ENCODE measurements at regions not wholly inside any gene's neighbourhood (a gene's known extent, or its start where the extent isn't known, plus 50 kb on each side); places are given as distances from the start of the nearest gene placed in this dataset.

DNA sequence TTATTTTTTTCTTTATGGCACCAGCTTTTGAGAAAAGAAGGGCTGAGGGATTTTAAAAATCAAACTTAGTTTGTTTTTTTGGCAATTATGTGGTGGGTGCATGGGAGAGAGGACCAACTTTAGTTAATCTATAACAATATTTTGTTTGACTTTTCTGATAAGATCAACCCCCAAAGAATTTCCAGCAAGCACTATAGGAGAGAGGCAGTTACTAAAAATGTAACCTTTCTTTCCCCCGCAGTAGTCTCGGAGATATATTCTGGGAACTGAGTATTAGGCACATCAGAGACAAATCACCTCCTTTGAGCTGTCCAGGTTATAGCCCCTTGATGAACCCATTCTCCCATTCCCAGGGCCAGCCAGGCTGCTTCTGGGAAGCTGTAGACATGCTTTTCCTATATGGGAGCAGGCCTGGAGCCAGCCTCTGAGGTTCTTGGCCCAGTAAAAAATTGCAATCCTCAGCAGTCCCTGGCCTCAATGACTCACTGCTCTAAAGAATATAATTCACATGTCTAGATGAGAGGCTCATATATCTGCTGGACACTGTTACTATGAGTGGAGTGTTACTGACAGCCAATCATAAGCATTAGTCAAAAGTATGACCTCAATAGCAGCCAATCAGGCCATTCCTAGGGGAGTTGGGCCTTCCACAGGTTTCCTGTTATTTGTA is 138.3 kb upstream of the AGBL1 start:
- no peak for DNase-seq (ENCODE audit: low read depth in 3 of 3)

DNA sequence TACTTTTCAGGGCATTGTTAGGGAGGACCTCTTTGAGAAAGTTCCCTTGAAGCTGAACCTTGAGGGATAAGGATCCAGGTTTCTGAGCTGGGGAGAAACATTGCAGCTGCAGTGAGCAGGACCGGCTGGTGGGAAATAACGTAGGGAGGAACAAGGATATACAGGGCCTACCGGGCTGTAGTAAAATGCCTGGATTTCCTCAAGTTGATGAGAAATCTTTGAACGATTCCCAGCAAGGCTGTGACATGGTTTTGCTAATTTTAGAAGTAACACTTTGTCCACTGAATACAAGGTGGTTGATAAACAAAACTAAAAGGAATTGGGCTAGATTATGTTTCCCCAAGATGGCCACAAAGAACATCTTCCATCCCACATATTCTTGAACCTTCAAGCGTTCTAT is 137.0 kb upstream of the AGBL1 start:
- DNase-seq (ENCODE audit: low read depth in 3 of 3): no peak

DNA sequence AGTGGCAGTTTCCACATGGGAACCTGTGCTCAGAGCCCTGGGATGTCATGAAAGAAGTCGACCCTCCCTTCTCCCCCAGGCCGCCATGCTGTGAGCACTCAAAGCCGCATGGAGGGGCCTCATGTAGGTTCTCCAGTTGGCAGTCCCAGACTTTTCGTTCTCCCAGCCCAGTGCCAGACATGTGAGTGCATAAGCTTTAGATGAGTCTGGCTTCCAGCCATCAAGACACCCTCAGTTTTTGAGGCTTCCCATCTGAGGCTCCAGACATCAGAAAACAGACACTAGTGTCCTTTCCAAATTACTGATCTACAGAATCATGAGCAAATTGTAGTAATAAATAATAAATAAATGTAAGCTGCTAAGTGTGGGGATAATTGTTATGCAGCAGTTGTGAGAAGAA is 136.5 kb upstream of the AGBL1 start:
- no peak for DNase-seq (ENCODE audit: low read depth in 3 of 3)

DNA sequence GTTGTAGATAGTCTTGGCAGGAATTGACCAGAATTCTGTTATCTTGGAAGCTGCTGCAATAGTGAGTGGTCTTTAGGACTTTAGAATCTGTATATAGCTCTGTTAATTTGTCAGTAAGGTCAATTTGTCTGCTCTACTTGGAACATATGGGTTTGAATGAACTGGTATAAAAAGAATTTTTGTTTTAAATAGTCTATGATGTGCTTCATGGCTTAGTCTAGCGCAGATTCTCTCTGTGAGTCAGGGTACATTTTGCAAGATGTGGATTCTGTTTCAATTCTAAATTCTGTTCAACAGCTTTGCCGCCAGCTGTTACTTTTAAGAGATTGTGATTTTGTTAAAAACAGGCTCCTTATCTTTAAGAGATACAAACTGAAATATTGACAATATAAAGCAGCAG is 135.9 kb upstream of the AGBL1 start:
- DNase-seq (ENCODE audit: low read depth in 3 of 3): no peak

DNA sequence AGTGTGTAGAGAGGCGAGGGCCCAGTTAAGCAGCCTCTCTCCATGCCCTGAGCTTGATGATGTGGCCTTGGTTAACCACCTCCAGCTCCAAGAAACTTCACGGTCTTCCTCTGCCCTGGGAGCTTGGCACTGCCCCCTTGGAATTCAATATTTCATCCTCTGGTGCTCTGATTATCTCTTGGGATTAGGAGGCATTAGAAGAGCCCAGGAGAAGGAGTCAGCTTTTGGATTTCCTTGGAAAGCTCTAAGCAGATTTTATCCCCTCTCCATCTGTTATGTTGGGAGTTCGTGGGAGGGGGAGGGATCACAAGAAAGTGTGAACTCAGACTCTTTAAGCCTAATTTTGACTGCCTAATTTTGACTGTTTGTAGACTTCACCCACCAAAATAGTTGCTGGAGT is 132.7 kb upstream of the AGBL1 start:
- DNase-seq (ENCODE audit: low read depth in 3 of 3): no peak

DNA sequence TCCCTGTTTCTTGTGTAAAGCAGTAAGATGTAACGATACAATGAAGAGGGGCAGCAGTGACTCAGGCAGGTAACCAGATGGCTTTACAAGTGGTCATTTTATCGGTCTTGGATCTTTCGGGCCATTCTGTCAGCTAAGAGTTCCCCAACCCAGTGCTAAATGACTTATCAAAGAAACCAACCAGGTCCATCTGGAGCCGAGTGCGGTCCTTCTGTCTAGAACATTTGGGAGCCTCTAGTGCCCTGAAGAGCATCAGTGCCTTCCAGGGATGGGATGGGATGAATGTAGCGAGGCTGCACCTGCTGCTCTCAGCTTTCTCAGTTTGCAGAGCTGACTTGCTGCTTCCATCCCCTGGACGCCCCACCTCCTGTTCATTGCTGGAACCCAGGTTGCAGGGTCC is 131.7 kb upstream of the AGBL1 start:
- no peak for DNase-seq (ENCODE audit: low read depth in 3 of 3)

- no peak for DNase-seq (ENCODE audit: low read depth in 3 of 3)
These were observed 129.6 kb upstream of the AGBL1 start for GRCh38 chr15:85950101-85950500.

DNA sequence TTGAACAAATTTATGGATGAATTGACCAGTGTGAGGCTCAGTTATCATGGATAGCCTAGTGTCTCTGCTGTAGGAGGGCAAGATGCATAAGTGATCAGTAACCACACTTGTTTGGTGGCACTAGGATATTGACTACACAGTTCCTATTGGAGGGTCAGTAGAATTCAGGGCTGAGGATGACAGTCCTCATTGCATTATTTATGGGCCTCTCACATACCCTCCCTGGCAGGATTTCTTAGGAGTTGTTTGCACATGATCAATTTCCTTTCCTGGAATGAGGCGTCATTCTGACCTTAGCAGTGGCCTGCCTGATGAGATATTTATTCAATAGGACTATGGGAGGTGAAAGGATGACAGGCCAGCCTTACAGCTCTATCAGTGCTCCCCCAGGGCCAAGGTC is 125.1 kb upstream of the AGBL1 start:
- no peak for DNase-seq (ENCODE audit: low read depth in 3 of 3)

DNA sequence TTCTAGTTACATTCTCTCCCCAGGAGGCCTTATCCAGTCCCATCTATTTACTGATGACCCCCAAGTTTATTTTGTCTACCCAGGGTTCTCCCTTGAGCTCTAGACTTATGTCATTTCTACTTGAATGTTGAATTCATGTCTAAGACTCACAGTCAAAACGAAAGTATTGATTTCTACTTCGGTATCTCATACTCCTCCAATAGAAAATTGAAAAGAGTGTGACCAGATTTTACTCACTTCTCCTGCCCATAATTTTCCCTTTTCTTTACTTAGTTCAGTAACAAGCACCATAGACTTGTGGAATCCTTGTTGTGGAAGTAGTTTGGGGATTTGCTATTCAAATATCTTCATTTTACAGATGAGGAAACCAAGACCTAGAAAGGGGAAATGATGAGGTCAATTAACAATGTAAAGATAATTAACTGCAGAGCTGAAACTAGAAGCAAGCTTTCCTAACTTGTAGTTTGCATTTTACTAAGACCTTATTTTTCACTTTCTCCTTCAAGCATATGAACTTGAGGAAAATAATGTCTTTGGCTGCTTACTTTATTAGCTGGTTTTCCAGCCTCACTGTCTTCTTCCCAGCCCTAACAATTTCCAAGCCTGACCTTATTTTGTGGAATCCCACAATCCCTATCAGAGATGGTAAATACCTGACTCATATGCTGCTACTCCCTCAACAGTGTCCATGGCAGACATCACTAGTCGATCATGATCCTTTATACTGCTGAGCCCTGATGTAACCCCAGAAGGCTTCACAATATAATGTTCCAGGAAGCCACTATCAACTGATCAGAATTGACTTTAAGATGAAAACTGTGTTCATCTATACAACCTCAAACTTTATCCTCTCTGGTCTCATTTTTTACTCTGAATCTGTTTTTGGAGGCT is 123.9 kb upstream of the AGBL1 start:
- DNase-seq (ENCODE audit: low read depth in 3 of 3): no peak

GRCh38 chr15:85956532-85957275 is 123.0 kb upstream of the AGBL1 start:
- no peak for DNase-seq (ENCODE audit: low read depth in 3 of 3)

DNA sequence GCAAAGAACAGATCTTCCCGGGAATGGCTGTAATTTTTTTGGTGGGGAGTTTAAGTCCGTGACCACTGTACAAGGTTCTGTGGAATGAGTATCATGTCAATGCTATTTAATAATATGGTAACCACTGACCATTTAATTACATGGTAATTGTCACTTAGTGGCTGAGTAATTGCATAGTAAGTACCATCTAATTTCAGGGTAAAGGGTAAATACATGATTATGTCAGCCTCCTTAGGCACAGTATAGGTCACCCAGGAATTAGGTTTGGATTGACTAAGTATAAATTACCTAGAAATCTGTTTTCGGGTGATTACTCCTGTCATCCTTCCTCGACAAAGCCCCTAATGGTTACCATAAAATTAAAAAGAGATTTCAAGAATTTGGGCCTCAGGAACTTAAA is 120.1 kb upstream of the AGBL1 start:
- DNase-seq (ENCODE audit: low read depth in 3 of 3): no peak

- DNase-seq (ENCODE audit: low read depth in 3 of 3): no peak
These were observed 119.3 kb upstream of the AGBL1 start for GRCh38 chr15:85960381-85960780.

DNA sequence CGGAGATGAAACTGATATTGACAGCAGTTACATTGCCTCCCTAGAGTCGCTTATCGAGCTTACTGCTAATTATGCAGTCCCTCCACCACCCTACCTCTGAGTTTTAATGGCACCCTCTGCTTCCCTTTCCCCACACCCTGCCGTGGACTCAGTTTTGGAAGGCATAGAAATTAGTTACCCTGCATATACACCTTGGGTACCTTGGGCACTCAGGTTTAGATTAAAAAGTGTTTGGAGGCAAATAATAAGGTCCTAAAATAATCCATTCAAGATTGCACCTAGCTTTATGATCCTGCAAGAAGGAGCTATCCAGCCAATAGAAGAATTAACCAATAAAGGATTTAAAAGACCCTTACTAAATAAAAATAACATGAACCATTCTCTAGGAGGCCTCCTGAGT is 117.8 kb upstream of the AGBL1 start:
- no peak for DNase-seq (ENCODE audit: low read depth in 3 of 3)

GRCh38 chr15:85963262-85963760 is 116.4 kb upstream of the AGBL1 start:
- DNase-seq (ENCODE audit: low read depth in 3 of 3): no peak

DNA sequence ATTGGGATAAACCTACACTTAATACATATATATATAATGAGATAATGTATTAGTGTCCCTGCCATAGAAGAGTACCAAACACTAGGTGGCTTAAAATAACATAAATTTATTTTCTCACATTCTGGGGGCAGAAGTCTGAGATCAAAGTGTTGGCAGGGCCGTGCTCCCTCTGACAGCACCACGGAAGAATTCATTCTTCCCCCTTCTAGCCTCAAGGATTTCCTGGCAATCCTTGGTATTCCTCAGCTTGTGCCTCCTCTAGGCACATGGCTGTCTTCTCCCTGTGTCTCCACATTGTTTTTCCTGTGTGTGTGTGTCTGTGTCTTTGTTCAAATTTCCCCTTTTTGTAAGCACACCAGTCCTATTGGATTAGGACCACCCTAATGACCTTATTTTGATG is 115.2 kb upstream of the AGBL1 start:
- no peak for DNase-seq (ENCODE audit: low read depth in 3 of 3)

DNA sequence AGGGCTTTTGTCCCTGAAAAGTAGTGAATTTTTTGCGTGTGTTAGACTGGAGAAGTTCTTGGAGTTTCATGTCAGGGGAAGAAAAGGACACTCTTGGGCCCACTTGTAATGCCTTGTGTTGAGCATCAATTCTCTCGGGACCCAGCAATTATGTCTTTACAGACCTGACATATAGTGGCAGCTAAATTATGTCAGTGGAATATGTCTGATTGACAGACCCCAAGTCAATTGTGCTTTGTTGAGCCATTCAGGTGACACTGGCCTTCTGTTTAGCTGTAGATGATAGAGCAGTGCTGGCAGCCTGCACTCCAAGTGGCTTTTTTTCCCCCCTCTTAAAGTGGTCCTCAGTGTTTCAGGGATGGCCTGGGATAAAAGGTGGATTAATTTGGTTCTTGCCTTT is 112.1 kb upstream of the AGBL1 start:
- no peak for DNase-seq (ENCODE audit: low read depth in 3 of 3)

DNA sequence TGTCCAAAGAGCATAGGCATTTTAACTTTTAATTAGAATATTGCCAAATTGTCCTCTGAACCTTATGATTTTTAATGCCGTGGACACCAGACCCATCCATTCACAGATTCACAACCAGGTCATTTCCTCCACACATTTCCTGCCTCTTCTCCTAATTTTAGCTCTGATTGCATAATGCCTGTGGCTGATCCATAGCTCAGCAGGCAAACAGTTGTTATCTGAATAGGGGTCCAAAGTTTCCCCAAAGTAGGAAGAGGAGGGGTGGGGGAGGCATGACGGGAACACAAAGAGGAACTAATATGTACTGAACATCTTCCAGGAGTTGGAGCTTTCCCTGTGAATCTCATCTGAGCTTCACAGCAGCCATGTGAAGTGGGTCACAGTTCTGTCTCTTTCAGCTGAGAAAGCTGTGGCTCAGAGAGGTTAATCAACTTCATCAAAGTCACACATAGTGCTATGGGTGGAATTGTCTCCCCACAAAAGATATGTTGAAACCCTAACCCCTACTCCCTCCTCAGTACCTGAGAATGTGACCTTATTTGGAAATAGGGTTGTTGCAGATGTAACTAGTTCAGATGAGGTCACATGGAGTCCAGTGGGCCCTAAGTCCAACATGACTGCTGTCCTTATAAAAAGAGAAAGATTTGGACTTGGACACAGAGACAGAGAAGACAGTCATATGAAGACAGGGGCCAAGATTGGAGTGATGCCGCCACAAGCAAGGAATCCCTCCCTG is 106.7 kb upstream of the AGBL1 start:
- DNase-seq (ENCODE audit: low read depth in 3 of 3): no peak

DNA sequence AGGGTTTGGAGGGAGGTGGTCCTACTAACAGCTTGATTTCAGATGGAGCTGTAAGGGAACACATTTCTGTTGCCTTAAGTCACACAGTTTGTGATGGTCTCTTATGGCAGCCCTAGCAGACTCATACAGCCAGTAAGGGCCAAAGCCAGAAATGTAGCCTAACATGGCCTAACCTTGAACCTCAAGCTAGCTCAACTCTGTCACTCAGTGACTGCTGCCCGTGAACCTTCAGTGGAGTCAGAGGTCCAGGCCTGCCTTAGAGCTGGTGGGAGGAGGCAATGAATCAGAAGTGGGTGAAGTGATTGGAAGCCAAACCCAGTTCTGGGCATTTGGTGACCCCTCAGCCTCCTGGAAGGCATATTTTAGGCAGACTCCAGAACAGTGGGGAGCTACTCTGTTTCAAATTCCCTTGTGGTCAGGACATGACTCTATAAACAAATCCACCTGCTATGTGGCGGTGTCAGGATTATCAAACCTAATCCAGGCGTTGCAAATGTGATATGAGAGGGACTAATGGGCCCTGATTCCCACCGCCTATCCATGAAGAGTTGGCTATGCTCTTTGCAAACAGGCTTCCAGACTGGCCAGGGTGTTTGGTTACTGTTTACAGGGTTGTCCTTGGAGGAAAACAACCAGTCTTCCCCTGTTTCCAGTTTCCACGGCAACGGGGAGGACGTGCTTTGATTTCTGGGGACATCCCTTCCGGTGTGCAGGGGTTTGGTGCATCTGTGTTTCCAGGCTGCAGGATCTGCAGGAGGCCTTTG is 105.9 kb upstream of the AGBL1 start:
- no peak for DNase-seq (ENCODE audit: low read depth in 3 of 3)

- no peak for DNase-seq (ENCODE audit: low read depth in 3 of 3)
These were observed 105.3 kb upstream of the AGBL1 start for GRCh38 chr15:85974348-85974705.

- no peak for DNase-seq (ENCODE audit: low read depth in 3 of 3)
These were observed 104.9 kb upstream of the AGBL1 start for GRCh38 chr15:85974742-85975141.

GRCh38 chr15:85976102-85976501 is 103.6 kb upstream of the AGBL1 start:
- DNase-seq (ENCODE audit: low read depth in 3 of 3): no peak

Measured in stimulated activated CD4-positive, alpha-beta T cell treated with anti-CD3 and anti-CD28 coated beads, TNF-alpha, amount 100 ng/mL, for 48 hours (primary cell).